Body of pancreas (tissue), 4 donors: ENCODE measurements at regions not wholly inside any gene's neighbourhood (a gene's known extent, or its start where the extent isn't known, plus 50 kb on each side); places are given as distances from the start of the nearest gene placed in this dataset.

Experiments used
- ATAC-seq: fragments of 150-250 bp; one replicate; pipeline ENCODE4 v1.9.1; 2016
- DNase-seq, 4 donors: peaks; one replicate each; pipeline ENCODE4 v3.0.0-alpha.2; 2019
- H3K27ac ChIP-seq, 4 donors: fragments of 200-600 bp; sonication (generic); 1 replicate in 3 of 4; 2 replicates in 1 of 4; pipeline versions ENCODE4 v1.5.1 to v1.6.1; 2016 to 2019; ENCODE audit warnings: mild to moderate bottlenecking in 1 of 4, mixed read lengths in 1 of 4, moderate library complexity in 1 of 4
- H3K27me3 ChIP-seq, 2 donors: fragments of 200-600 bp; sonication (generic); one replicate each; pipeline ENCODE4 v1.6.0; 2016; ENCODE audit warnings: mild to moderate bottlenecking in 1 of 2
- H3K36me3 ChIP-seq, 2 donors: fragments of 200-600 bp; sonication (generic); replicated peaks in 1 of 2; 2 replicates each; pipeline ENCODE4 v1.5.1; 2016; ENCODE audit warnings: low read depth in 2 of 2; ENCODE audit not compliant: insufficient read depth in 1 of 2
- H3K4me1 ChIP-seq: fragments of 200-600 bp; sonication (generic); one replicate; pipeline ENCODE4 v1.6.0; 2016
- H3K4me3 ChIP-seq, 2 donors: fragments of 200-600 bp; sonication (generic); 1 replicate in 1 of 2; 2 replicates in 1 of 2; pipeline ENCODE4 v1.5.1; 2016 to 2019
- H3K9me3 ChIP-seq, 3 donors: fragments of 200-600 bp; sonication (generic); 1 replicate in 2 of 3; 2 replicates in 1 of 3; pipeline ENCODE4 v1.5.1; 2016
- POLR2A ChIP-seq, 3 donors: fragments of 450-650 bp; IDR thresholded peaks; one replicate each; pipeline ENCODE4 v1.6.1; 2016; ENCODE audit warnings: antibody characterized with exemption in 3 of 3, mild to moderate bottlenecking in 2 of 3
- WGBS, 2 donors: methylation state at CpG; one replicate each; pipeline ENCODE4 v1.1.5; 2017; 5-methylcytosine and 5-hydroxymethylcytosine counted together
- intact Hi-C: fragments of 100-400 bp; cut with DNase I; formaldehyde crosslinking; loops from one replicate; pipeline ENCODE4 v1.15.1; 2023
- TF ChIP-seq, protein P1 (sequence below), 7 experiments: fragments of 450-650 bp in 4 of 7; fragments of 200-600 bp in 3 of 7; sonication (generic) in 3 of 7; IDR thresholded peaks; one replicate each; pipeline ENCODE4 v1.5.1; 2016 to 2019; ENCODE audit warnings: antibody characterized with exemption in 7 of 7

DNA sequence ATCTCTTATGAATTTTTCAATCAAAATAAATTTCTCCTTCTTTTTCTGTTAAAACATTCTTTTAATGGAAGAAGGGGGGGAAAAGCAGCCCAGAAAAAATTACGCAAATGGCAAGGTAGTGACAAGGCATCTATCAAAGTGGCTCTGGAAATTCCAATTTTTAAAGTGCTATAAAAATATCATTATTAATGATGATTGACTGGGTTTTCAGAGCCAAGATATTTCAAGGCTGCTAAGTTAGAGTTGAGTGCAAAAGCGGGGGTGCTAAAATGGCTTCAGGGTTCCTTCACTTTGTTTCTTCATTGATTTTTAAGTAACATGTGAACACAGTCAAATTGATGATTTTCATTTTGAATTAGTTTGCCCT is 171.6 kb upstream of the CITED2 start:
- Histone ChIP-seq H3K27ac (peak overlapping the region in 2 of 4 donors; percentile 31 to 42), H3K9me3 (peaks cover 0 to 5% (median 0%) of the 10 kb centered on the region in 3 donors), H3K4me1 (peaks cover 47% of the 10 kb centered on the region), H3K36me3 (no peaks in the 10 kb centered on the region), H3K4me3 (no peak overlapping the region), H3K27me3 (no peaks in the 10 kb centered on the region)
- ATAC-seq (no peak), DNase-seq (no peak)
- intact Hi-C loops, result no loop called here
- 50 to 56% methylated on average over 2 of the region's 2 CpGs for WGBS, 2 donors
- TF ChIP-seq POLR2A (IDR thresholded peaks at IDR 0.05), result no peak
- TF ChIP-seq, protein P1, sequence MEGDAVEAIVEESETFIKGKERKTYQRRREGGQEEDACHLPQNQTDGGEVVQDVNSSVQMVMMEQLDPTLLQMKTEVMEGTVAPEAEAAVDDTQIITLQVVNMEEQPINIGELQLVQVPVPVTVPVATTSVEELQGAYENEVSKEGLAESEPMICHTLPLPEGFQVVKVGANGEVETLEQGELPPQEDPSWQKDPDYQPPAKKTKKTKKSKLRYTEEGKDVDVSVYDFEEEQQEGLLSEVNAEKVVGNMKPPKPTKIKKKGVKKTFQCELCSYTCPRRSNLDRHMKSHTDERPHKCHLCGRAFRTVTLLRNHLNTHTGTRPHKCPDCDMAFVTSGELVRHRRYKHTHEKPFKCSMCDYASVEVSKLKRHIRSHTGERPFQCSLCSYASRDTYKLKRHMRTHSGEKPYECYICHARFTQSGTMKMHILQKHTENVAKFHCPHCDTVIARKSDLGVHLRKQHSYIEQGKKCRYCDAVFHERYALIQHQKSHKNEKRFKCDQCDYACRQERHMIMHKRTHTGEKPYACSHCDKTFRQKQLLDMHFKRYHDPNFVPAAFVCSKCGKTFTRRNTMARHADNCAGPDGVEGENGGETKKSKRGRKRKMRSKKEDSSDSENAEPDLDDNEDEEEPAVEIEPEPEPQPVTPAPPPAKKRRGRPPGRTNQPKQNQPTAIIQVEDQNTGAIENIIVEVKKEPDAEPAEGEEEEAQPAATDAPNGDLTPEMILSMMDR (IDR thresholded peaks at IDR 0.05), result no peak

DNA sequence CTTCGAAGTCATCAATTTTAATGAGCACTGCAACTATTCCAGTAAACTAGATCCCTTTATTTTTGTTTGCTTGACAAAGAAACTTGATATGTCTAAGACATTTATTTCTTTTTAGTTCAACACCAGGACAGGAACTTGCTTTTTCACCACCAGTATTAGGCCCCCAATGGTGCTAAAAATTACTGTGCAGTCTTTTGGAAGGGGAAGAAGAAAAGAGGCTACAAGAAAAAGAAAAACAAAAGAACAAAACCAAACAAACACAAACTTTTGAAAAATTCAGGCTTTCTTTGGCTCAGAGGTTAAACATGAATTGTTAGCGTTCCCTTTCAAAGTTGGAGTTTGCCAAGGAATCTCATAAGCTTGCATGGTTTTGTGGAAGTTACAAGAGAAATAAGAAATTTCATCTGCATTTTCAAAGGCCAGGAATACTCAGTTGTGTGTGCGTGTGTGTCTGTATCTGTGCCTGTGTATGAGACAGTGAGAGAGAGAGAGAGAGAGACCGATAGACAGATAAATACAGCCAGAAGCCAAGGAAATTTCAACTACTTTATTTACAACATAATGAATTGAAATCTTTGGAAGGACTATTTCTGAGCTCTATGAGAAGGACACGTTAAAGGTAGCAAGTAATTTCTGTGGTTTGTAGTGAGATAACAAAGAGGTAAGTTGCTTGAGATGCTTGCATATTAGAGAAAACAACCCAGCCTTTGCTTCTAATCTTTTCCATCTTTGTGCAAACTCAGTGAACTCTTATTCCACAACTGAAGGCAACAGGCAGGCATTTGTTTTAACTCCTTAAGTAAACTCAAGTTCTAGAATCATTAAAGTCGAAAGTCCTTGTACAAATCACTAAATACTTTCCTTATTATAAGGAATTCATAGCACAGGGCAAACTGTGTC is 171.0 kb upstream of the CITED2 start:
- no peak for DNase-seq
- H3K9me3 ChIP-seq, result peaks cover 0 to 5% (median 0%) of the 10 kb centered on the region in 3 donors
- 34% methylated on average over 6 of the region's 6 CpGs for WGBS, 2 donors
- TF ChIP-seq, protein P1 (IDR thresholded peaks at IDR 0.05), result no peak
- TF ChIP-seq POLR2A (IDR thresholded peaks at IDR 0.05), result no peak
- H3K27ac ChIP-seq, result peak overlapping the region in 2 of 4 donors; percentile 31 to 42
- peaks cover 44% of the 10 kb centered on the region for H3K4me1 ChIP-seq
- intact Hi-C loops, result no loop called here
- no peak for ATAC-seq
- H3K4me3 ChIP-seq, result no peak overlapping the region
- no peaks in the 10 kb centered on the region for H3K36me3 ChIP-seq
- no peaks in the 10 kb centered on the region for H3K27me3 ChIP-seq

DNA sequence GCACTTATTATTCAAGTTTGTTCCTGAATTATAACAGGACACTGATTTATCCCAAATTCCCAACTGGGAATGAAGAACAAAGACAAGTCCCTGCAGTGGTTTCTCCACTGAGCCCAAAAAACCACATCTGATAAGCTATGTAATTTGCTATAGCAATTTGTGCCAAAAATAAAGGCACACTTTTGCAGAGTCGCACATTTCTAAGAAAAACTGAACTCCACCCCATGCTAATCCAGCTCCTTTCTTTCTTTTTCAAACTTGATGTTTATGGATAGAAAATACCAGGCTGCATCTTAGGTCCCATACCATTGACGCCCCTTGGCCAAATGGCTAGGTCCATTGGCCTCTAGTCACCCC is 170.2 kb upstream of the CITED2 start:
- no peak overlapping the region for H3K4me3 ChIP-seq
- no peak overlapping the region for H3K27ac ChIP-seq
- peaks cover 44% of the 10 kb centered on the region for H3K4me1 ChIP-seq
- H3K36me3 ChIP-seq, result no peaks in the 10 kb centered on the region
- 85 to 91% methylated on average over 2 of the region's 2 CpGs for WGBS, 2 donors
- ATAC-seq, result no peak
- no peak for DNase-seq
- TF ChIP-seq POLR2A (IDR thresholded peaks at IDR 0.05), result no peak
- TF ChIP-seq, protein P1 (IDR thresholded peaks at IDR 0.05), result no peak
- peaks cover 0 to 5% (median 0%) of the 10 kb centered on the region in 3 donors for H3K9me3 ChIP-seq
- H3K27me3 ChIP-seq, result no peaks in the 10 kb centered on the region
- intact Hi-C loops, result no loop called here

DNA sequence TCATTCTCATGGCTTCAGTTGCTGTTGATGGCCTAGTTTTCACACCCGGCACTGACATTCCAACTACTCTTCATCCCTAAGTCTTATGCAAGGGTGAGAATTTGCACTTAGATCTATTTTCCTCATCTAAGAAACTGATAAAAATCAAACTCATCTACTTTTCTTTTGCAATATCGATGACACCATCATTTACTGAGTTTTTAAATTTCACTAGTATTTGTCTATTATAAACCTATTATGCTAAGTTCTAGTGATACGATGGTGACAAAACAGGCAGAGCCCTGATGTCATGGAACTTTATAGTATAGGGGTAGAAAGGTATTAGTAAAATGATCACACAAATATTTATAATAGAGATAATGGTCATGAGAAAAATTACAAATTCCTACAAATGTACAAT is 167.9 kb upstream of the CITED2 start:
- no peak for TF ChIP-seq POLR2A (IDR thresholded peaks at IDR 0.05)
- TF ChIP-seq, protein P1 (IDR thresholded peaks at IDR 0.05), result no peak
- peaks cover 0 to 4% (median 0%) of the 10 kb centered on the region in 3 donors for H3K9me3 ChIP-seq
- no peak overlapping the region for H3K4me3 ChIP-seq
- no peak overlapping the region for H3K27ac ChIP-seq
- H3K36me3 ChIP-seq, result no peaks in the 10 kb centered on the region
- DNase-seq (no peak), ATAC-seq (no peak)
- H3K4me1 ChIP-seq, result peaks cover 54% of the 10 kb centered on the region
- intact Hi-C loops, result no loop called here
- H3K27me3 ChIP-seq, result no peaks in the 10 kb centered on the region
- WGBS, 2 donors, result 95 to 96% methylated on average over 3 of the region's 3 CpGs

DNA sequence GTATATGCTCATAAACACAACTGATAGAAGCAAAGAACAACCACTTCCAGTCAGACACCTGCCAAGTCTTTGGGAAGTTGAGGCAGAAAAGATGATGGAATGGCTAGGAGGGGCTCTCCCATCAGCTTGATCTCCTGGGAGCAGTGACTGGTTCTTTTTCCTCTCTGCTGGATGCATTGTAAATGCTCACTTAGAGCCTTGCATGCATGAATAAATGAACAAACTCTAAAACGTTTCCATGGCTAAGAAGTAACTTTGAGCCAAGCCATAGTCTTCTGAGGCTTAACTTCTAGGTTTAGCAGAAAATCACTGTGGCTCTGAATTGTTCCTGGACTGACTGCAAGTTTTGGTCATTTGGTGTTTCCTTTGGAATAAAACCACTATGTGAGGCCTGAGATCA is 166.4 kb upstream of the CITED2 start:
- ATAC-seq, result no peak
- Histone ChIP-seq H3K27ac (peak overlapping the region in 2 of 4 donors; percentile 55 to 70), H3K9me3 (no peaks in the 10 kb centered on the region), H3K4me1 (peaks cover 54% of the 10 kb centered on the region), H3K4me3 (no peak overlapping the region), H3K27me3 (no peaks in the 10 kb centered on the region), H3K36me3 (no peaks in the 10 kb centered on the region)
- intact Hi-C loops, result no loop called here
- DNase-seq, result no peak
- TF ChIP-seq POLR2A (IDR thresholded peaks at IDR 0.05), result no peak
- TF ChIP-seq, protein P1 (IDR thresholded peaks at IDR 0.05), result no peak
- 50 to 67% methylated on average over 1 of the region's 1 CpG for WGBS, 2 donors
